Heart left ventricle (tissue), 16 donors: ENCODE measurements at regions not wholly inside any gene's neighbourhood (a gene's known extent, or its start where the extent isn't known, plus 50 kb on each side); places are given as distances from the start of the nearest gene placed in this dataset.

Experiments used
- ATAC-seq, 4 donors: fragments of 200-7000 bp; cut with Tn5 transposase; one replicate each; pipeline ENCODE4 v1.9.1; 2020 to 2022; ENCODE audit warnings: moderate library complexity in 4 of 4, mild to moderate bottlenecking in 3 of 4, moderate number of reproducible peaks in 1 of 4
- DNase-seq, 5 donors: peaks; one replicate each; pipeline ENCODE4 v3.0.0-alpha.2; 2020
- H3K27ac ChIP-seq, 12 donors: fragments of 200-600 bp; sonication (generic) in 4 of 12; one replicate each; pipeline versions ENCODE4 v1.5.0 to v1.8.0; 2016 to 2022; ENCODE audit warnings: mild to moderate bottlenecking in 2 of 12
- H3K27me3 ChIP-seq, 9 donors: fragments of 200-600 bp; sonication (generic) in 2 of 9; one replicate each; pipeline versions ENCODE4 v1.5.1 to v1.8.0; 2016 to 2022; ENCODE audit warnings: mild to moderate bottlenecking in 3 of 9
- H3K36me3 ChIP-seq, 9 donors: fragments of 200-600 bp; sonication (generic) in 2 of 9; one replicate each; pipeline versions ENCODE4 v1.5.0 to v1.8.0; 2018 to 2022; ENCODE audit warnings: mild to moderate bottlenecking in 2 of 9
- H3K4me1 ChIP-seq, 12 donors: fragments of 200-600 bp; sonication (generic) in 4 of 12; one replicate each; pipeline versions ENCODE4 v1.5.0 to v1.8.0; 2016 to 2022; ENCODE audit warnings: mild to moderate bottlenecking in 3 of 12
- H3K4me3 ChIP-seq, 12 donors: fragments of 200-600 bp; sonication (generic) in 4 of 12; one replicate each; pipeline versions ENCODE4 v1.5.0 to v1.8.0; 2017 to 2022; ENCODE audit warnings: mild to moderate bottlenecking in 9 of 12, moderate library complexity in 4 of 12
- H3K9me3 ChIP-seq, 12 donors: fragments of 200-600 bp; sonication (generic) in 4 of 12; one replicate each; pipeline versions ENCODE4 v1.5.0 to v1.8.0; 2016 to 2022; ENCODE audit warnings: mild to moderate bottlenecking in 1 of 12
- CTCF ChIP-seq, 12 donors: fragments of 200-600 bp; sonication (generic) in 4 of 12; IDR thresholded peaks; one replicate each; pipeline versions ENCODE4 v1.5.0 to v1.8.0; 2018 to 2022; ENCODE audit warnings: antibody characterized with exemption in 12 of 12, mild to moderate bottlenecking in 5 of 12
- POLR2A ChIP-seq, 2 donors: fragments of 450-650 bp; IDR thresholded peaks; one replicate each; pipeline ENCODE4 v1.6.1; 2017; ENCODE audit warnings: antibody characterized with exemption in 2 of 2, mild to moderate bottlenecking in 2 of 2, moderate library complexity in 2 of 2
- WGBS, 4 donors: extraction: QIAGEN DNeasy Blood & Tissue Kit in 2 of 4; methylation state at CpG; one replicate each; pipeline versions ENCODE4 v1.1.5 to v1.1.7; 2013 to 2018; 5-methylcytosine and 5-hydroxymethylcytosine counted together
- intact Hi-C, 10 donors: fragments of 100-400 bp; cut with DNase I; formaldehyde crosslinking; loops; one replicate each; pipeline versions ENCODE4 v1.11.1 to v1.14.2; 2022
- donor health status: ischemic (EF 13 %, LVEDD 7.1; RV severe dilation, severe dysfunction).
- donor health status: healthy with polysubstance abuse.
- donor health status: DM: no; HTN: yes; CAD: no.
- donor health status: DM: no; HTN: no; CAD: no.
- donor health status: ischemic (EF 25% LVEDD 6.9; RV normal size, moderate dysfunction).
- donor health status: ischemic (EF 25% LVEDD 5.7; RV mildly dilated, moderate dysfunction).
- donor health status: healthy.
- donor health status: DM: yes; HTN: yes; CAD: no.
- donor health status: ischemic (EF 35%, LVEDD 5.7; RV mildly dilated, moderate dysfunction).
- donor health status: nonischemic (EF 11% LVEDD 7.7; RV severe dilation, severe dysfunction).
- donor health status: DM: yes; HTN: yes; CAD: no.
- donor health status: PGD.
- donor health status: ischemic (EF 29% LVEDD 5.4; RV normal size, mild dysfunction).
- donor health status: nonischemic (EF 23%, LVEDD 6.1; RV moderate dilation, normal function).

DNA sequence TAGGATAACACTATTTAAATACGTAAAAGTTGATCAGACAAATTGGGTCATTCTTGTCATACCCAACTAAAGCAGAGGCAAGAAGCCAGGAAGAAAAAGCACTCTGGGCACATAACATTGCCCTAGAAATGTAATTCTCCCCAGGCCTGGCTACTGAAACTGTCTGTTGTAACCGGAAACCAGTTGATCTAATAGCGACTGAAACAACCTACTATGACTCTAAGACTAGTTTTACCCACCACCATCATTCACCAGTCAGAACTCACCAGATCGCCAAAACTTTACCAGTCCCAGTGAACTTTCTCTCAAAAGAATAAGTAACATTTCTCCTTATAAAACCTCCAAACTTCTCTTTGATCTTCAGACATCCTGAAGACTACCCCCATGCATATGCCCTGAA lies 99.3 kb upstream of the WWC1 start:
- Histone ChIP-seq H3K4me3 (no peak overlapping the region), H3K27ac (peak overlapping the region in 7 of 12 donors; percentile 7 to 62 (median 31)), H3K36me3 (peaks cover 0 to 22% (median 0%) of the 10 kb centered on the region in 9 donors), H3K4me1 (peaks cover 0 to 52% (median 7%) of the 10 kb centered on the region in 12 donors), H3K27me3 (no peaks in the 10 kb centered on the region), H3K9me3 (no peaks in the 10 kb centered on the region)
- DNase-seq (no peak), ATAC-seq (no peak)
- intact Hi-C loops, result no loop called here
- TF ChIP-seq CTCF (IDR thresholded peaks at IDR 0.05) (no peak), POLR2A (IDR thresholded peaks at IDR 0.05) (no peak)
- WGBS, 4 donors, result 57 to 83% (median 81%) methylated on average over 4 of the region's 4 CpGs

DNA sequence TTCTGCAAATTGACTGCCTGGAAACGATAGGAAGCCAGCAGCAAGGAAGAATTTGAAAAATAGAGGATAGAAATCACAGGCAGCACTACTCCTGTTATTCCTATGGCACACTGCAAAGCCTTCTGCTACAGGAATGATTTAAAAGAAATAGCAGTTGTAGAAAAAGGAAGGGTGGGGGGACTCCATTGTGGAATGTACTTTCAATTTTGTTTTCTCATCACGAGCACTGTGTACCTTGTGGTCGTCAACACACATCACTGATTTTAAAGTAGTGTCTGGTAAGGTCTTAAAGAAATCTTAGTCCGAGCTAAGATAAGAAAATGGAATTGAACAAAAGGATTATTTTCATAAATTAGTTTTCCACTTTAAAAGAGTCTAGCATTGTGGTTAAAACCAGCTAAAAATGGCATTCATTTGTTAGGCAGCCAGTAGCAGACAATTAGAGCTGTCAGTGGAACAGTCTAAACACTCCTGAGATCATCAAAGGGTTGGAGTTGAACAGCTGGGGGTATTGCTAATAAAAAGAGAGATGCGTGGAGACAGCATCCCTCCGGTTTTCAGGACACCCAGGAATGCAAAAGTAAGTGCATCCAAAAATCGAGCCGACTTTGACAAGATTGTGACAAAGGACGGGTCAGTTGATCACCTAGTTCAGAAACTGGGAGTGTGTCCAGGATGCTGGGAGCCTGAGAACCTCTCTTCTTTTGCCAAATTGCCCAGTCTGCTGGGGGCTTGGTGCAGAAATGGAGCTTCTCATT lies 97.8 kb upstream of the WWC1 start:
- DNase-seq (no peak), ATAC-seq (peak in 1 of 4 donors; percentile 32)
- peaks cover 0 to 36% (median 6%) of the 10 kb centered on the region in 12 donors for H3K4me1 ChIP-seq
- WGBS, 4 donors, result 28 to 46% (median 32%) methylated on average over 9 of the region's 9 CpGs
- no peaks in the 10 kb centered on the region for H3K9me3 ChIP-seq
- no peaks in the 10 kb centered on the region for H3K27me3 ChIP-seq
- TF ChIP-seq POLR2A (IDR thresholded peaks at IDR 0.05) (no peak), CTCF (IDR thresholded peaks at IDR 0.05) (no peak)
- intact Hi-C loops, result no loop called here
- H3K4me3 ChIP-seq, result no peak overlapping the region
- H3K36me3 ChIP-seq, result peaks cover 0 to 31% (median 0%) of the 10 kb centered on the region in 9 donors
- H3K27ac ChIP-seq, result peak overlapping the region in 6 of 12 donors; percentile 9 to 57 (median 18)

- DNase-seq, result no peak
- Histone ChIP-seq H3K9me3 (no peaks in the 10 kb centered on the region), H3K4me3 (no peak overlapping the region), H3K27me3 (no peaks in the 10 kb centered on the region), H3K36me3 (peaks cover 0 to 45% (median 11%) of the 10 kb centered on the region in 9 donors), H3K4me1 (peaks cover 0 to 33% (median 6%) of the 10 kb centered on the region in 12 donors), H3K27ac (peak overlapping the region in 3 of 12 donors; percentile 17 to 62 (median 31))
- peak in 1 of 4 donors; percentile 22 for ATAC-seq
- WGBS, 4 donors, result 73 to 83% (median 79%) methylated on average over 9 of the region's 9 CpGs
- TF ChIP-seq CTCF (IDR thresholded peaks at IDR 0.05) (no peak), POLR2A (IDR thresholded peaks at IDR 0.05) (no peak)
- intact Hi-C loops, result no loop called here
These were observed 96.3 kb upstream of the WWC1 start for GRCh38 chr5:168195110-168195509.

DNA sequence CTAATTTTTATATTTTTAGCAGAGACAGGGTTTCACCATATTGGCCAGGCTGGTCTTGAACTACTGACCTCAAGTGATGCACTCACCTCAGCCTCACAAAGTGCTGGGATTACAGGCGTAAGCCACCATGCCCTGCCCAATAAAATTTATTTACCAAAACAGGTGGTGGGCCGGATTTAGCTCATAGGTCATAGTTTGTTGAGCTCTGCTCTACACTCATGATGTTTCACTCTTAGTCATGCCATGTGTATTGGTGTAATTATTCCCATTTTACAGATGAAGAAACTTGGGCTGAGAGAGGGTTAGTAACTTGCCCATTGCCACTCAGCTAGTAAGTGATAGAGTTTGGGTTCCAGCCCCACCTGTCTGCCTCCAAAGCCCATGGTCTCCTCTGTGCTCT lies 93.1 kb upstream of the WWC1 start:
- Histone ChIP-seq H3K4me3 (no peak overlapping the region), H3K27ac (no peak overlapping the region), H3K4me1 (peaks cover 0 to 18% (median 5%) of the 10 kb centered on the region in 12 donors), H3K36me3 (peaks cover 0 to 54% (median 14%) of the 10 kb centered on the region in 9 donors), H3K27me3 (no peaks in the 10 kb centered on the region), H3K9me3 (no peaks in the 10 kb centered on the region)
- intact Hi-C loops, result no loop called here
- WGBS, 4 donors, result 84 to 98% (median 94%) methylated on average over 2 of the region's 2 CpGs
- DNase-seq, result no peak
- ATAC-seq, result no peak
- TF ChIP-seq POLR2A (IDR thresholded peaks at IDR 0.05) (no peak), CTCF (IDR thresholded peaks at IDR 0.05) (no peak)
